ENCODE measurements at regions not wholly inside any gene's neighbourhood (a gene's known extent, or its start where the extent isn't known, plus 50 kb on each side); places are given as distances from the start of the nearest gene placed in this dataset.
"Not testable (repeated sequence)": the region's sequence is repeated elsewhere in the genome, so short reads cannot be mapped to it uniquely, and the experiment has no call there.

GRCh38 chr1:87972811-87973210 is 644.1 kb downstream of the LMO4 start:
- DNase-seq = no peak

- no peak for DNase-seq
Observed at GRCh38 chr1:87973896-87974295, 645.2 kb downstream of the LMO4 start.

- no peak for DNase-seq
Observed at GRCh38 chr1:87976316-87976715, 647.6 kb downstream of the LMO4 start.

GRCh38 chr1:87977145-87977544 is 648.5 kb downstream of the LMO4 start:
- peak in 1 of 2 experiments; percentile 6 for DNase-seq

- no peak for DNase-seq
Observed at GRCh38 chr1:87979079-87979478, 650.4 kb downstream of the LMO4 start.

- DNase-seq = no peak
Observed at GRCh38 chr1:87980494-87980893, 651.8 kb downstream of the LMO4 start.

GRCh38 chr1:87981386-87981785 is 652.7 kb downstream of the LMO4 start:
- no peak for DNase-seq

GRCh38 chr1:87981810-87982209 is 653.1 kb downstream of the LMO4 start:
- no peak for DNase-seq

GRCh38 chr1:87983841-87984240 is 655.2 kb downstream of the LMO4 start:
- no peak for DNase-seq

- no peak for DNase-seq
Observed at GRCh38 chr1:87985071-87985470, 656.4 kb downstream of the LMO4 start.

GRCh38 chr1:87986130-87986866 is 657.6 kb downstream of the LMO4 start:
- no peak for DNase-seq

- DNase-seq = no peak
Observed at GRCh38 chr1:87989346-87989745, 660.7 kb downstream of the LMO4 start.

- not testable (repeated sequence) for DNase-seq
Observed at GRCh38 chr1:87992536-87992935, 663.9 kb downstream of the LMO4 start.

GRCh38 chr1:87993051-87993450 is 664.4 kb downstream of the LMO4 start:
- DNase-seq = no peak

GRCh38 chr1:87999852-88000251 is 671.2 kb downstream of the LMO4 start:
- no peak for DNase-seq

- no peak for DNase-seq
Observed at GRCh38 chr1:88001460-88001859, 672.8 kb downstream of the LMO4 start.

- DNase-seq = no peak
Observed at GRCh38 chr1:88003255-88003654, 674.6 kb downstream of the LMO4 start.

- no peak for DNase-seq
Observed at GRCh38 chr1:88009916-88010315, 674.2 kb upstream of the PKN2 start.

GRCh38 chr1:88013485-88013884 is 670.6 kb upstream of the PKN2 start:
- DNase-seq = no peak

- DNase-seq = no peak
Observed at GRCh38 chr1:88014131-88014530, 669.9 kb upstream of the PKN2 start.

- DNase-seq = no peak
Observed at GRCh38 chr1:88016947-88017346, 667.1 kb upstream of the PKN2 start.

- no peak for DNase-seq
Observed at GRCh38 chr1:88021529-88021928, 662.5 kb upstream of the PKN2 start.

- no peak for DNase-seq
Observed at GRCh38 chr1:88022516-88022915, 661.6 kb upstream of the PKN2 start.

GRCh38 chr1:88029142-88029541 is 654.9 kb upstream of the PKN2 start:
- no peak for DNase-seq

- DNase-seq = no peak
Observed at GRCh38 chr1:88029899-88030298, 654.2 kb upstream of the PKN2 start.
